ENCODE measurements at regions not wholly inside any gene's neighbourhood (a gene's known extent, or its start where the extent isn't known, plus 50 kb on each side); places are given as distances from the start of the nearest gene placed in this dataset.
"Not testable (repeated sequence)": the region's sequence is repeated elsewhere in the genome, so short reads cannot be mapped to it uniquely, and the experiment has no call there.

GRCh38 chr2:34719206-34719605, 1120.1 kb upstream of the FAM98A start:
- Histone ChIP-seq H2AFZ (ENCODE audit: low read depth, low read length) (no peak overlapping the region), H3K4me1 (ENCODE audit: insufficient read depth, low read length) (no peaks in the 10 kb centered on the region), H3K79me2 (ENCODE audit: insufficient read depth, low read length) (no peaks in the 10 kb centered on the region), H3K9ac (ENCODE audit: low read length) (no peak overlapping the region), H3K9me3 (ENCODE audit: insufficient read depth, low read depth, low read length) (no peaks in the 10 kb centered on the region), H3K4me3 (ENCODE audit: insufficient read depth, low read depth, low read length) (no peak overlapping the region), H3K4me2 (ENCODE audit: low read length) (no peak overlapping the region), H4K20me1 (ENCODE audit: insufficient read depth, low read length) (no peaks in the 10 kb centered on the region), H3K27ac (ENCODE audit: low read depth, low read length) (no peak overlapping the region), H3K36me3 (ENCODE audit: insufficient read depth, low read length) (no peaks in the 10 kb centered on the region), H3K27me3 (ENCODE audit: insufficient read depth, low read length) (no peaks in the 10 kb centered on the region)
- TF ChIP-seq CTCF (IDR thresholded peaks at IDR 0.05; ENCODE audit: insufficient read depth, low read depth, low read length) (no peak), EZH2 (IDR thresholded peaks at IDR 0.05; ENCODE audit: insufficient read depth, low read length) (no peak)
- H3K9me3 Mint-ChIP-seq (ENCODE audit: unreplicated experiment): no peaks in the 10 kb centered on the region
- no peak overlapping the region for H3K27ac Mint-ChIP-seq (ENCODE audit: unreplicated experiment)
- FAIRE-seq (no peak), DNase-seq (ENCODE audit: low read depth) (no peak)
- H3K27me3 Mint-ChIP-seq (ENCODE audit: low read depth, unreplicated experiment): no peaks in the 10 kb centered on the region
- H3K4me1 Mint-ChIP-seq (ENCODE audit: low read depth, unreplicated experiment): peaks cover 3% of the 10 kb centered on the region
- no peaks in the 10 kb centered on the region for H3K36me3 Mint-ChIP-seq (ENCODE audit: low read depth, unreplicated experiment)
- H3K4me3 Mint-ChIP-seq (ENCODE audit: unreplicated experiment): no peak overlapping the region

- FAIRE-seq (no peak), DNase-seq (ENCODE audit: low read depth) (no peak)
- Mint-ChIP-seq H3K9me3 (ENCODE audit: unreplicated experiment) (no peaks in the 10 kb centered on the region), H3K4me3 (ENCODE audit: unreplicated experiment) (no peak overlapping the region), H3K27ac (ENCODE audit: unreplicated experiment) (no peak overlapping the region), H3K4me1 (ENCODE audit: low read depth, unreplicated experiment) (no peaks in the 10 kb centered on the region), H3K27me3 (ENCODE audit: low read depth, unreplicated experiment) (no peaks in the 10 kb centered on the region), H3K36me3 (ENCODE audit: low read depth, unreplicated experiment) (no peaks in the 10 kb centered on the region)
- no peak overlapping the region for H3K9ac ChIP-seq (ENCODE audit: low read length)
- H4K20me1 ChIP-seq (ENCODE audit: insufficient read depth, low read length): no peaks in the 10 kb centered on the region
- H2AFZ ChIP-seq (ENCODE audit: low read depth, low read length): no peak overlapping the region
- H3K27ac ChIP-seq (ENCODE audit: low read depth, low read length): no peak overlapping the region
- no peaks in the 10 kb centered on the region for H3K27me3 ChIP-seq (ENCODE audit: insufficient read depth, low read length)
- H3K4me2 ChIP-seq (ENCODE audit: low read length): no peak overlapping the region
- H3K9me3 ChIP-seq (ENCODE audit: insufficient read depth, low read depth, low read length): no peaks in the 10 kb centered on the region
- no peaks in the 10 kb centered on the region for H3K4me1 ChIP-seq (ENCODE audit: insufficient read depth, low read length)
- H3K36me3 ChIP-seq (ENCODE audit: insufficient read depth, low read length): no peaks in the 10 kb centered on the region
- no peaks in the 10 kb centered on the region for H3K79me2 ChIP-seq (ENCODE audit: insufficient read depth, low read length)
- no peak overlapping the region for H3K4me3 ChIP-seq (ENCODE audit: insufficient read depth, low read depth, low read length)
- TF ChIP-seq EZH2 (IDR thresholded peaks at IDR 0.05; ENCODE audit: insufficient read depth, low read length): no peak
- TF ChIP-seq CTCF (IDR thresholded peaks at IDR 0.05; ENCODE audit: insufficient read depth, low read depth, low read length): no peak
Observed at GRCh38 chr2:34705551-34706247, 1106.6 kb upstream of the FAM98A start.

GRCh38 chr2:34703292-34703691, 1104.2 kb upstream of the FAM98A start:
- H3K9me3 ChIP-seq (ENCODE audit: insufficient read depth, low read depth, low read length): no peaks in the 10 kb centered on the region
- H4K20me1 ChIP-seq (ENCODE audit: insufficient read depth, low read length): no peaks in the 10 kb centered on the region
- no peak for FAIRE-seq
- no peaks in the 10 kb centered on the region for H3K27me3 ChIP-seq (ENCODE audit: insufficient read depth, low read length)
- no peaks in the 10 kb centered on the region for H3K79me2 ChIP-seq (ENCODE audit: insufficient read depth, low read length)
- no peak overlapping the region for H3K27ac ChIP-seq (ENCODE audit: low read depth, low read length)
- H3K4me2 ChIP-seq (ENCODE audit: low read length): no peak overlapping the region
- H3K27ac Mint-ChIP-seq (ENCODE audit: unreplicated experiment): no peak overlapping the region
- H3K36me3 ChIP-seq (ENCODE audit: insufficient read depth, low read length): no peaks in the 10 kb centered on the region
- TF ChIP-seq CTCF (IDR thresholded peaks at IDR 0.05; ENCODE audit: insufficient read depth, low read depth, low read length) (no peak), EZH2 (IDR thresholded peaks at IDR 0.05; ENCODE audit: insufficient read depth, low read length) (no peak)
- H3K9me3 Mint-ChIP-seq (ENCODE audit: unreplicated experiment): no peaks in the 10 kb centered on the region
- H3K4me1 ChIP-seq (ENCODE audit: insufficient read depth, low read length): no peaks in the 10 kb centered on the region
- no peak overlapping the region for H3K4me3 Mint-ChIP-seq (ENCODE audit: unreplicated experiment)
- no peaks in the 10 kb centered on the region for H3K27me3 Mint-ChIP-seq (ENCODE audit: low read depth, unreplicated experiment)
- no peak overlapping the region for H2AFZ ChIP-seq (ENCODE audit: low read depth, low read length)
- H3K9ac ChIP-seq (ENCODE audit: low read length): no peak overlapping the region
- no peaks in the 10 kb centered on the region for H3K36me3 Mint-ChIP-seq (ENCODE audit: low read depth, unreplicated experiment)
- H3K4me3 ChIP-seq (ENCODE audit: insufficient read depth, low read depth, low read length): no peak overlapping the region
- DNase-seq (ENCODE audit: low read depth): no peak
- no peaks in the 10 kb centered on the region for H3K4me1 Mint-ChIP-seq (ENCODE audit: low read depth, unreplicated experiment)

GRCh38 chr2:34702391-34702790, 1103.3 kb upstream of the FAM98A start:
- not testable (repeated sequence) for H4K20me1 ChIP-seq (ENCODE audit: insufficient read depth, low read length); H3K79me2 ChIP-seq (ENCODE audit: insufficient read depth, low read length); H3K36me3 ChIP-seq (ENCODE audit: insufficient read depth, low read length); H3K4me1 ChIP-seq (ENCODE audit: insufficient read depth, low read length); H3K27ac ChIP-seq (ENCODE audit: low read depth, low read length); H3K9me3 ChIP-seq (ENCODE audit: insufficient read depth, low read depth, low read length); H3K9ac ChIP-seq (ENCODE audit: low read length); H3K27me3 ChIP-seq (ENCODE audit: insufficient read depth, low read length); H3K27me3 Mint-ChIP-seq (ENCODE audit: low read depth, unreplicated experiment); H3K4me3 ChIP-seq (ENCODE audit: insufficient read depth, low read depth, low read length); H2AFZ ChIP-seq (ENCODE audit: low read depth, low read length); FAIRE-seq; DNase-seq (ENCODE audit: low read depth); H3K4me1 Mint-ChIP-seq (ENCODE audit: low read depth, unreplicated experiment); H3K4me3 Mint-ChIP-seq (ENCODE audit: unreplicated experiment); H3K27ac Mint-ChIP-seq (ENCODE audit: unreplicated experiment); H3K36me3 Mint-ChIP-seq (ENCODE audit: low read depth, unreplicated experiment); H3K9me3 Mint-ChIP-seq (ENCODE audit: unreplicated experiment); H3K4me2 ChIP-seq (ENCODE audit: low read length)
